CD4-positive, alpha-beta T cell treated with Interleukin-15 for 1 hour (primary cell): ENCODE measurements at regions not wholly inside any gene's neighbourhood (a gene's known extent, or its start where the extent isn't known, plus 50 kb on each side); places are given as distances from the start of the nearest gene placed in this dataset.

Source experiments
- DNase-seq: peaks from one replicate; pipeline ENCODE4 v3.0.0-alpha.2; 2020

GRCh38 chr2:173740639-173741038 is 224.5 kb downstream of the SP3 start:
- DNase-seq: no peak

DNA sequence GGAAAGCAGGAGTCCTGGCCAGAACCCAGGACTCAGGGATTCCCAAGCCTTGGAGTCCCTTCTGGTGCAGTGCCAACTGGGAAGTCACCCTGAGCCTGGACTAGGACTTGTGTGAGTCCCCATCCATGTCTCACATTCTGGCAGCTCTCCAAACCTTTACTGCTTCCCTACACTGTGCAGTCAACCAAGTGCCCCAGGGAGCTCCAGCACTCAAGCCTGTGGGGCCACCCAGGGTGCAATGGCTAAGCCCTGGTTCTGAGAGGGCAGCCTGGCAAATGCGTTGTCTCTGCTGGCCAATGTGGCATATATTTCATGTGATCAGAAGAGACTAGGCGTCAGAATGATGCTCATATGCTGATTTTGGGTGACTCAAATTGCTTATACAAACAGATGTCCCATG is 223.4 kb downstream of the SP3 start:
- no peak for DNase-seq

DNA sequence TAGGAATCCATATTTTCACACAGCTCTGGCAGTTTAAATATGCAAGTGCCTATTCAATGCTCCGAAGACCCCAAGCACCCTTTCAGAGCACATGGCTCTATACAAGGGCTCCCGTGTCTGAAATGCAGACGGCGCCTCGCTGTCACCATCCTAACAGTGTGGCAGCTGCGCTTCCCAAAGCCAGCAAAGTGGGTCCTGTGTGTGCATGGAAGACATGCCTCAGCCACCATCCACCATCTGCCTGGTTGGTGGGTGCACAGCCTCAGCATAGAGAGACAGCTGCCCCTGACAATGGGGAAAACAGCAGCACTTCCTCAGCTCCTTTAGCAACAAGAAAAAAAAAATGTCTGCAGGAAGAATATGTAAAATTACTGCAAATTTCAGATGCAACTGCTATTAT is 218.1 kb downstream of the SP3 start:
- DNase-seq: no peak

DNA sequence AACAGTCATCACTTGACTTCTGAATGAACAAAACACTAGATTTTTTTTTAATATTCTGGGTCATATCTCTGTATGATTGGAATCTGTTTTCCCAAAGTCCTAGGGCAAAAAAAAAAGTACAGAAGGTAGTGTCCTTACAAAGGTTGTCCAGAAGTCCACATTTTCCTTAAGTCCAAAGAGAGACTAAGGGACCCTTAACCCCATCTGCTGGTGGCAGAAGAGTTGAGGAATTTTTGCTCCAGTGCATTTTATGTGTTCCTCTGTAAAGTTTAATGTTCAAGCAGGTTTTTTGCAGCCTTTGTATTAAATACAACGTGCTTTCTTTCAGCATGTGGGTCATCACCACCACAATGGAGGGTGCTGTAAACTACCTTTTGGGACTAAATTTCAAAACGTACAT is 215.9 kb downstream of the SP3 start:
- DNase-seq: no peak

GRCh38 chr2:173750353-173750801 is 214.8 kb downstream of the SP3 start:
- DNase-seq: no peak

GRCh38 chr2:173750831-173751230 is 214.3 kb downstream of the SP3 start:
- no peak for DNase-seq

GRCh38 chr2:173751245-173751975 is 213.8 kb downstream of the SP3 start:
- DNase-seq: no peak

DNA sequence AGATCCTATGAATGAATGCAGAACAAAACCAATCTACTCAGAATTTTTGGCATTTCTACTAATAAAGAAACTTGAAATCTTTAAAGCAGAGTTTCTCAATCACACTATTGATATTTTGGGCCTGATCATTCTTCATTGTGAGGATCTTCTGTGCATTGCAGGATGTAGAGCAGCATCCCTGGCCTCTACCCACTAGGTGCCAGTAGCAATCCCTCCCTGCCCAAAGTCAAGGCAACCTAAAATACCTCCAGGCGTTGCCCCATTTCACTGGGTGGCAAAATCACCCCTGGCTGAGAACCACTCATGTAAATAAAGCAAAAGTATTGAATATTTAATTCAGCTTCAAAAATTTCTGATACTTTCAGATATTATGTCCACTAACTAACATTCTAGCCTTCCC is 213.0 kb downstream of the SP3 start:
- DNase-seq: no peak

GRCh38 chr2:173753441-173753840 is 211.7 kb downstream of the SP3 start:
- DNase-seq: no peak

DNA sequence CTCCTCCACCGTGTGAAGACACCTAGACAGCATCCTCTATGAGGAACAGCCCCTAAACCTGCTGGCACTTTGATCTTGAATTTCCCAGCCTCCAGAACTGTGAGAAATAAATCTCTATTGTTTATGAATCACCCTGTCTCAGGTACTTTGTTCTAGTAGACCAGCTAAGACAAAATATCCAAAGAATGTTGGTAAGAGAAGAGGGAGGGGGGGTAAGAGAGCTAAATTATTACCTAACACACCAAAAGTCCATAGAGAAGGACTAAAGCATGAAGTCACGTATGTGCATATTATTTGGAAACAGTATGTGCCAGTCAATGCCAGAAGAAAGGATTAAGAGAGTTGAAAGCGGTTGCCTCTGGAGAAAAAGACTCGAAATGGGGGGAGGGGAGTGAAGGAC is 211.0 kb downstream of the SP3 start:
- no peak for DNase-seq

- no peak for DNase-seq
Measured at GRCh38 chr2:173754837-173755236, 210.3 kb downstream of the SP3 start.

DNA sequence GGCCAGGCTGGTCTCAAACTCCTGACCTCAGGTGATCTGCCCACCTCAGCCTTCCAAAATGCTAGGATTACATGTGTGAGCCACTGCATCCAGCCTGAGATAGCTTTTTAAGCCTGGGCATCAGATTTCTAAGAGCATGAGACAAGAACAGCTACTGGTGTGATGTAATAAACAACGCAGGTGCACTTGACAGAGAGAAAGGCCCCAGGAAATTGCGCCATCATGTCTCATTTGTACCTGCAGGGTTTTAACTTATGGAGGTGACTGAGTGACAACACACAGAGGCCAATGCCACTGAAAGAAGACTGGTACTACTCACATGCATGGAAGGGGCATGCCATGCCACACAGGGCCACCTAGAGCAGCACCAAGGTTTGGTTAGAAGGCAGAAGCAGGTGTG is 209.4 kb downstream of the SP3 start:
- DNase-seq: no peak

DNA sequence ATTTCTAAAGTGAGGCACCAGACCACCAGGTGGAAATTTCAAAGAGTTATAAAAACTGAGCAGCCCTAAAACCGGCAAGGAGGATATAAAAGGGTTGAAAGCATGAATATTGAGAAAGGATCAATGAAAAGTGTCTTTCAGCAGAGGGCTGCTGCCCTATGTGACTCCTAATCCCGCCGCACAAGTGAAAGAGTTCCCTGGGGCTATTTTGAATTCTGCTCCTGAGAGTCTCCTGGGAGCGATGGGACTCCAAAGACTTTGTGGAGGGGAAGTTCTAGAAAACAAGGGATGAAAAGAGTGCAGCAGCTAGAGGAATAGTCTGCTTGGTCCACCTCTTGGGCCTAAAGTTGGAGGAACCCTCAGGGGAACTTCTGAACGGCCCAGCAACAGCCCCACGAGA is 205.2 kb downstream of the SP3 start:
- no peak for DNase-seq

DNA sequence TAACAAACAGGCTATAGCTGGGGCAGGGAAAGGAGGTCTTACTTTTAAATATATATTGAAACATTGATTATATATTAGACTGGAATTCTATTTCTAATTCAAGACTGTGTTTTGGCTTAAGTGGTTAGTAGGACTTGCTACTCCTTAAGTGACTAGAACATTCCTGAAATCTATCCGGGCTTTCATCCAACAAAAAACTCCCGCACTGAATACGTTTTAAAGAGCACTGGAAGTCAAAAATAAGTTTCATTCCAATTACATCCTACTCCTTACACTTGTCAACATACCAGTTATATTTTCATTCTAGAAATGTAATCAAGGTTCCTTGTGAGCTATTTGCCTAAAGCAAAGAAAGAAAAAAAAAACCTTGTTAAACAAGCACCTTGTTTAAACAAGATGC is 204.6 kb downstream of the SP3 start:
- no peak for DNase-seq

DNA sequence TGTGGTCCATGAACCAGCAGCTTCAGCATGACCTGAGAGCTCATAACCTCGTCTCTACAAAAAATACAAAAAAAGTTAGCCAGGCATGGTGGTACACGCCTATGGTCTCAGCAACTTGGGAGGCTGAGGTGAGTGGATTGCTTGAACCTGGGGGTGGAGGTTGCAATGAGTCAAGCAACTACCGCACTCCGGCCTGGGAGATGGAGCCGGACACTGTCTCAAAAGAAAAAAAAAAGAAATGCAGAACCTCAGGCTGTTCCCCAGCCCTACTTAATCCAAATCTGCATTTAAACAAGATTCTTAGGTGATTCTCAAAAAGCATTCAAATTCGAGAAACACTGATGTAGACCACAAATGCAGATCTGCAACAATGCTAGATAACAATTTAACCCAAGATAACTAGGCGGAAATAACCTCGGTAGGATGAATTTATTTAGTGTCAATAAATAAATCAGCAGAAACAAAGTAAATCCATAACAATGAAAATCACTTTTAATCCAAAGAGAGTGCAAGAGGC is 203.5 kb downstream of the SP3 start:
- no peak for DNase-seq

- DNase-seq: no peak
Measured at GRCh38 chr2:173762221-173762620, 203.0 kb downstream of the SP3 start.

GRCh38 chr2:173762864-173763263 is 202.3 kb downstream of the SP3 start:
- DNase-seq: no peak

DNA sequence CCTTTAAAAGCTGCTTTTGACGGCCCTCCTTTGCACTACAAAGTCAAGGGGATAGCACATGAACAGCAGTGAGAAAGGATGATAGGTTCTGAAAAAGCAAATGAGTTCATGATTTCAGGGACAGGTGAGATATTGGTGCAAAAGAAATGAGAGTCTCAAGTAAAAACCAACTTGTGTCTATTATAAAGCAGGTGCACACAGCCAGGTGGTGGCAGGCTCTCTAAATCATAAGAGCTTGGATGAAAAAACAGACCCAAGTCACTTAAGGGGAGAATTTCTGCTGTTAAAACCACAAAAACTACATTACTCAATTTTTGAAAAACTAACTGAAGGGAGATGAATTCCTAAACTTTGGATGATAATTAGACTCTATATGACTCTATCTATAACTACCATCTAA is 201.5 kb downstream of the SP3 start:
- DNase-seq: no peak

DNA sequence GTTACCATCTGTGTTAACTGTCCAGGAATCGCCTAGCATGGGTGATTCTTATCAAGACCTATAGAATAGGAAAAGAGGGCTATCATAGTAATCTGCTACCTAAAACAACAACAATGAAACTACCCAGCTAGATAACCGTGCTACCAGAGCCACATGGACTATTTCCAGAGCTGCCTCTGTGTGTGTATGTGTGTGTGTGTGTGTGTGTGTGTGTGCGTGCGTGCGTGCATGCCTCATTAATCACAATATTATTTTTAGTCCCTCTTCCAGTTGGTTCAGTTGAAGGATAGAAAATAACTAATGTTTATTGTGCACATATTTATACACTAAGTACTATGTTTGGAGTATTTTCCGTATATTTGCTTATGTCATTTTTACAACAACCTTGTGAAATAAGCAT is 201.1 kb downstream of the SP3 start:
- no peak for DNase-seq

- DNase-seq: no peak
Measured at GRCh38 chr2:173766537-173767289, 198.5 kb downstream of the SP3 start.

- no peak for DNase-seq
Measured at GRCh38 chr2:173770947-173771678, 194.1 kb downstream of the SP3 start.

- DNase-seq: no peak
Measured at GRCh38 chr2:173772205-173772604, 193.0 kb downstream of the SP3 start.

- no peak for DNase-seq
Measured at GRCh38 chr2:173773076-173773475, 192.1 kb downstream of the SP3 start.

- DNase-seq: no peak
Measured at GRCh38 chr2:173775440-173775839, 189.7 kb downstream of the SP3 start.
